SK-N-SH (cell line): ENCODE measurements at regions not wholly inside any gene's neighbourhood (a gene's known extent, or its start where the extent isn't known, plus 50 kb on each side); places are given as distances from the start of the nearest gene placed in this dataset.

ENCODE experiments used
- EZH2phosphoT487 ChIP-seq: fragments of 200-600 bp; sonication (generic); IDR thresholded peaks from 2 replicates; pipeline ENCODE4 v1.6.1; 2017; ENCODE audit warnings: low read depth, mixed run types, mild to moderate bottlenecking, antibody characterized with exemption, moderate library complexity, borderline replicate concordance
- JUND ChIP-seq: IDR thresholded peaks from 2 replicates; pipeline ENCODE4 v1.4.0; 2012
- POLR2AphosphoS5 ChIP-seq: IDR thresholded peaks from 2 replicates; pipeline ENCODE4 v1.6.1; 2012; ENCODE audit warnings: low read depth, low read length
- RAD21 ChIP-seq: IDR thresholded peaks from 2 replicates; pipeline ENCODE4 v1.6.1; 2012; ENCODE audit warnings: mild to moderate bottlenecking, low read length
- RFX5 ChIP-seq: IDR thresholded peaks from 2 replicates; pipeline ENCODE4 v1.6.1; 2012; ENCODE audit warnings: mild to moderate bottlenecking, improper control_type of control experiment, low read length
- TAF1 ChIP-seq: IDR thresholded peaks from 2 replicates; pipeline ENCODE4 v1.6.1; 2012; ENCODE audit warnings: low read depth, mild to moderate bottlenecking, low read length, moderate library complexity, borderline replicate concordance
- TF ChIP-seq, protein P1 (sequence below): fragments of 200-600 bp; sonication (generic); IDR thresholded peaks from 2 replicates; pipeline ENCODE4 v1.6.1; 2017; ENCODE audit warnings: antibody characterized with exemption, mild to moderate bottlenecking, moderate library complexity
- TF ChIP-seq, protein P2 (sequence below): IDR thresholded peaks from 2 replicates; pipeline ENCODE4 v1.4.0; 2012; ENCODE audit warnings: low read depth
- TF ChIP-seq, protein P3 (sequence below): IDR thresholded peaks from 2 replicates; pipeline ENCODE4 v1.6.1; 2012; ENCODE audit warnings: mild to moderate bottlenecking, low read depth, low read length, moderate library complexity

DNA sequence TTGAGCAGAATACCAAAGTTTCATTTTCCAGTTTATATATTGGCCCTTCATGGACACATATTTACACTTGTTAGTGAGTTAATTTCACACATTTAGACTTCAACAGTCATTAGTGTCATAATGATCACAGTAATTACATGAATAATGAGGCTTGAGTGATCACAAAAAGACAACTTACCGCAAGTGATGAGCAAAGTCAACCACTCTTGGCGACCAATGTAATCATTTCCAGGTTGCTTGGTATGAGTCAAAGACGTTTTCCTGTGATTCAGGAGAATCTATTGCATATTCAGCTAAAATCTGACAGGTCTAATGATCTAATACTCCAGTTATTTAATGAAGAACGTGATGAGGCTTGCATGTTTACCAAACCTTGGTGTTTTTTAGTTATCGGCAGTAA is 407.9 kb upstream of the TENM3 start:
- TF ChIP-seq JUND, result no peak
- TF ChIP-seq RFX5, result no peak
- TF ChIP-seq POLR2AphosphoS5, result no peak
- TF ChIP-seq, protein P1, sequence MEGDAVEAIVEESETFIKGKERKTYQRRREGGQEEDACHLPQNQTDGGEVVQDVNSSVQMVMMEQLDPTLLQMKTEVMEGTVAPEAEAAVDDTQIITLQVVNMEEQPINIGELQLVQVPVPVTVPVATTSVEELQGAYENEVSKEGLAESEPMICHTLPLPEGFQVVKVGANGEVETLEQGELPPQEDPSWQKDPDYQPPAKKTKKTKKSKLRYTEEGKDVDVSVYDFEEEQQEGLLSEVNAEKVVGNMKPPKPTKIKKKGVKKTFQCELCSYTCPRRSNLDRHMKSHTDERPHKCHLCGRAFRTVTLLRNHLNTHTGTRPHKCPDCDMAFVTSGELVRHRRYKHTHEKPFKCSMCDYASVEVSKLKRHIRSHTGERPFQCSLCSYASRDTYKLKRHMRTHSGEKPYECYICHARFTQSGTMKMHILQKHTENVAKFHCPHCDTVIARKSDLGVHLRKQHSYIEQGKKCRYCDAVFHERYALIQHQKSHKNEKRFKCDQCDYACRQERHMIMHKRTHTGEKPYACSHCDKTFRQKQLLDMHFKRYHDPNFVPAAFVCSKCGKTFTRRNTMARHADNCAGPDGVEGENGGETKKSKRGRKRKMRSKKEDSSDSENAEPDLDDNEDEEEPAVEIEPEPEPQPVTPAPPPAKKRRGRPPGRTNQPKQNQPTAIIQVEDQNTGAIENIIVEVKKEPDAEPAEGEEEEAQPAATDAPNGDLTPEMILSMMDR, result no peak
- TF ChIP-seq, protein P2, sequence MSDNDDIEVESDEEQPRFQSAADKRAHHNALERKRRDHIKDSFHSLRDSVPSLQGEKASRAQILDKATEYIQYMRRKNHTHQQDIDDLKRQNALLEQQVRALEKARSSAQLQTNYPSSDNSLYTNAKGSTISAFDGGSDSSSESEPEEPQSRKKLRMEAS, result no peak
- TF ChIP-seq TAF1, result no peak
- no peak for TF ChIP-seq RAD21
- TF ChIP-seq, protein P3, sequence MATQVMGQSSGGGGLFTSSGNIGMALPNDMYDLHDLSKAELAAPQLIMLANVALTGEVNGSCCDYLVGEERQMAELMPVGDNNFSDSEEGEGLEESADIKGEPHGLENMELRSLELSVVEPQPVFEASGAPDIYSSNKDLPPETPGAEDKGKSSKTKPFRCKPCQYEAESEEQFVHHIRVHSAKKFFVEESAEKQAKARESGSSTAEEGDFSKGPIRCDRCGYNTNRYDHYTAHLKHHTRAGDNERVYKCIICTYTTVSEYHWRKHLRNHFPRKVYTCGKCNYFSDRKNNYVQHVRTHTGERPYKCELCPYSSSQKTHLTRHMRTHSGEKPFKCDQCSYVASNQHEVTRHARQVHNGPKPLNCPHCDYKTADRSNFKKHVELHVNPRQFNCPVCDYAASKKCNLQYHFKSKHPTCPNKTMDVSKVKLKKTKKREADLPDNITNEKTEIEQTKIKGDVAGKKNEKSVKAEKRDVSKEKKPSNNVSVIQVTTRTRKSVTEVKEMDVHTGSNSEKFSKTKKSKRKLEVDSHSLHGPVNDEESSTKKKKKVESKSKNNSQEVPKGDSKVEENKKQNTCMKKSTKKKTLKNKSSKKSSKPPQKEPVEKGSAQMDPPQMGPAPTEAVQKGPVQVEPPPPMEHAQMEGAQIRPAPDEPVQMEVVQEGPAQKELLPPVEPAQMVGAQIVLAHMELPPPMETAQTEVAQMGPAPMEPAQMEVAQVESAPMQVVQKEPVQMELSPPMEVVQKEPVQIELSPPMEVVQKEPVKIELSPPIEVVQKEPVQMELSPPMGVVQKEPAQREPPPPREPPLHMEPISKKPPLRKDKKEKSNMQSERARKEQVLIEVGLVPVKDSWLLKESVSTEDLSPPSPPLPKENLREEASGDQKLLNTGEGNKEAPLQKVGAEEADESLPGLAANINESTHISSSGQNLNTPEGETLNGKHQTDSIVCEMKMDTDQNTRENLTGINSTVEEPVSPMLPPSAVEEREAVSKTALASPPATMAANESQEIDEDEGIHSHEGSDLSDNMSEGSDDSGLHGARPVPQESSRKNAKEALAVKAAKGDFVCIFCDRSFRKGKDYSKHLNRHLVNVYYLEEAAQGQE, result no peak
- TF ChIP-seq EZH2phosphoT487, result no peak
